ENCODE measurements at regions not wholly inside any gene's neighbourhood (a gene's known extent, or its start where the extent isn't known, plus 50 kb on each side); places are given as distances from the start of the nearest gene placed in this dataset.

- no peak overlapping the region for H3K27ac ChIP-seq (ENCODE audit: low read depth in 1 of 2, low read length in 2 of 2)
- Mint-ChIP-seq H3K4me1 (no peaks in the 10 kb centered on the region), H3K27ac (no peak overlapping the region), H3K9me3 (peaks cover 0 to 9% (median 5%) of the 10 kb centered on the region in 7 donors), H3K36me3 (no peaks in the 10 kb centered on the region), H3K27me3 (ENCODE audit: low read depth in 3 of 3) (no peaks in the 10 kb centered on the region), H3K4me3 (no peak overlapping the region)
- H3K79me2 ChIP-seq (ENCODE audit: insufficient read depth, low read length) = no peaks in the 10 kb centered on the region
- H3K27me3 ChIP-seq (ENCODE audit: control insufficient read depth in 2 of 2, insufficient read depth in 2 of 2, low read length in 2 of 2) = no peaks in the 10 kb centered on the region
- TF ChIP-seq CTCF (IDR thresholded peaks at IDR 0.05) = no peak
- no peaks in the 10 kb centered on the region for H4K20me1 ChIP-seq (ENCODE audit: insufficient read depth, low read length)
- H3K9me3 ChIP-seq (replicated peaks in 1 of 2; ENCODE audit: control insufficient read depth in 1 of 2, insufficient read depth in 1 of 2, low read length in 2 of 2) = peaks cover 0 to 3% of the 10 kb centered on the region in 2 donors
- H2AFZ ChIP-seq (ENCODE audit: insufficient read depth, low read depth, low read length, poor library complexity, severe bottlenecking) = no peak overlapping the region
- no peak overlapping the region for H3K9ac ChIP-seq (ENCODE audit: insufficient read depth, low read length, poor library complexity, severe bottlenecking)
- no peak overlapping the region for H3K4me3 ChIP-seq (replicated peaks in 1 of 3; ENCODE audit: low read depth in 2 of 3, low read length in 3 of 3)
- 90% methylated on average over 3 of the region's 3 CpGs for WGBS (ENCODE audit: insufficient coverage)
- H3K4me2 ChIP-seq (replicated peaks; ENCODE audit: extremely low read depth, low read length, poor library complexity, severe bottlenecking) = no peak overlapping the region
- no peaks in the 10 kb centered on the region for H3K36me3 ChIP-seq (replicated peaks in 1 of 2; ENCODE audit: control insufficient read depth in 1 of 2, insufficient read depth in 2 of 2, low read length in 2 of 2)
- intact Hi-C loops (cut with micrococcal nuclease) = no loop called here
- DNase-seq = no peak
- H3K4me1 ChIP-seq (ENCODE audit: control insufficient read depth in 1 of 2, insufficient read depth in 2 of 2, low read length in 2 of 2) = no peaks in the 10 kb centered on the region
Observed at GRCh38 chr7:20535541-20535940, 79.9 kb upstream of the ABCB5 start.

GRCh38 chr7:20539201-20539600 lies 76.3 kb upstream of the ABCB5 start:
- Histone ChIP-seq H3K9me3 (replicated peaks in 1 of 2; ENCODE audit: control insufficient read depth in 1 of 2, insufficient read depth in 1 of 2, low read length in 2 of 2) (peaks cover 0 to 3% of the 10 kb centered on the region in 2 donors), H3K27ac (ENCODE audit: low read depth in 1 of 2, low read length in 2 of 2) (no peak overlapping the region), H3K4me1 (ENCODE audit: control insufficient read depth in 1 of 2, insufficient read depth in 2 of 2, low read length in 2 of 2) (no peaks in the 10 kb centered on the region), H3K4me2 (replicated peaks; ENCODE audit: extremely low read depth, low read length, poor library complexity, severe bottlenecking) (no peak overlapping the region), H3K4me3 (replicated peaks in 1 of 3; ENCODE audit: low read depth in 2 of 3, low read length in 3 of 3) (no peak overlapping the region), H4K20me1 (ENCODE audit: insufficient read depth, low read length) (no peaks in the 10 kb centered on the region), H3K36me3 (replicated peaks in 1 of 2; ENCODE audit: control insufficient read depth in 1 of 2, insufficient read depth in 2 of 2, low read length in 2 of 2) (no peaks in the 10 kb centered on the region), H2AFZ (ENCODE audit: insufficient read depth, low read depth, low read length, poor library complexity, severe bottlenecking) (no peak overlapping the region), H3K79me2 (ENCODE audit: insufficient read depth, low read length) (no peaks in the 10 kb centered on the region), H3K27me3 (ENCODE audit: control insufficient read depth in 2 of 2, insufficient read depth in 2 of 2, low read length in 2 of 2) (no peaks in the 10 kb centered on the region), H3K9ac (ENCODE audit: insufficient read depth, low read length, poor library complexity, severe bottlenecking) (no peak overlapping the region)
- Mint-ChIP-seq H3K27ac (no peak overlapping the region), H3K4me1 (peaks cover 9% of the 10 kb centered on the region), H3K4me3 (no peak overlapping the region), H3K27me3 (ENCODE audit: low read depth in 3 of 3) (no peaks in the 10 kb centered on the region), H3K9me3 (peaks cover 2 to 13% (median 9%) of the 10 kb centered on the region in 7 donors), H3K36me3 (no peaks in the 10 kb centered on the region)
- intact Hi-C loops (cut with micrococcal nuclease) = no loop called here
- TF ChIP-seq CTCF (IDR thresholded peaks at IDR 0.05) = peak; percentile 18
- DNase-seq = no peak
- 100% methylated on average over 3 of the region's 4 CpGs for WGBS (ENCODE audit: insufficient coverage)

All from CD14-positive monocyte (primary cell).